CD4-positive, alpha-beta memory T cell (primary cell): ENCODE measurements at regions not wholly inside any gene's neighbourhood (a gene's known extent, or its start where the extent isn't known, plus 50 kb on each side); places are given as distances from the start of the nearest gene placed in this dataset.

Source experiments
- CTCF ChIA-PET: fragments of 350-600 bp; sonication (Branson Sonifier 250); formaldehyde crosslinking; loops from one replicate; lab custom pipeline; 2021; ENCODE audit warnings: inconsistent platforms; ENCODE audit not compliant: partially characterized antibody; lab: Charles Lee
- POLR2A ChIA-PET: fragments of 350-600 bp; sonication (Branson Sonifier 250); formaldehyde crosslinking; loops from one replicate; lab custom pipeline; 2021; ENCODE audit not compliant: partially characterized antibody; lab: Charles Lee
- DNase-seq, 5 donors: peaks; one replicate each; pipeline versions ENCODE4 v3.0.0 to v3.0.0-alpha.2; 2020 to 2022; ENCODE audit warnings: mixed read lengths in 1 of 5
- H3K27ac ChIP-seq: one replicate; pipeline ENCODE4 v1.7.0; 2013; ENCODE audit warnings: low read depth, low read length
- H3K27me3 ChIP-seq: 2 replicates; pipeline ENCODE4 v1.7.0; 2013; ENCODE audit warnings: mild to moderate bottlenecking, low read length, moderate library complexity; ENCODE audit not compliant: insufficient read depth
- H3K36me3 ChIP-seq: 2 replicates; pipeline ENCODE4 v1.7.0; 2013; ENCODE audit warnings: mild to moderate bottlenecking, low read length, moderate library complexity; ENCODE audit not compliant: insufficient read depth
- H3K4me1 ChIP-seq: 2 replicates; pipeline ENCODE4 v1.7.0; 2013; ENCODE audit warnings: mild to moderate bottlenecking, low read length, moderate library complexity; ENCODE audit not compliant: insufficient read depth
- H3K4me3 ChIP-seq, 2 donors: one replicate each; pipeline ENCODE4 v1.7.0; 2013; ENCODE audit warnings: low read length in 2 of 2, mild to moderate bottlenecking in 1 of 2
- H3K9me3 ChIP-seq, 2 donors: one replicate each; pipeline ENCODE4 v1.7.0; 2013; ENCODE audit warnings: low read length in 2 of 2, control low read depth in 1 of 2; ENCODE audit not compliant: control insufficient read depth in 1 of 2
- H3K27ac Mint-ChIP-seq, 7 donors: one replicate each; pipeline ENCODE4 v1.8.0; 2020 to 2021; ENCODE audit warnings: mixed read lengths in 7 of 7, mild to moderate bottlenecking in 6 of 7, inconsistent platforms in 3 of 7, moderate library complexity in 3 of 7
- H3K27me3 Mint-ChIP-seq, 2 donors: one replicate each; pipeline ENCODE4 v1.8.0; 2020 to 2021; ENCODE audit warnings: mixed read lengths in 2 of 2
- H3K36me3 Mint-ChIP-seq, 2 donors: one replicate each; pipeline ENCODE4 v1.8.0; 2020 to 2021; ENCODE audit warnings: mixed read lengths in 2 of 2, inconsistent platforms in 1 of 2, mild to moderate bottlenecking in 1 of 2
- H3K4me1 Mint-ChIP-seq, 4 donors: one replicate each; pipeline ENCODE4 v1.8.0; 2020 to 2021; ENCODE audit warnings: mixed read lengths in 4 of 4, mild to moderate bottlenecking in 1 of 4
- H3K4me3 Mint-ChIP-seq, 8 donors: one replicate each; pipeline ENCODE4 v1.8.0; 2020 to 2021; ENCODE audit warnings: mixed read lengths in 8 of 8, mild to moderate bottlenecking in 7 of 8, moderate library complexity in 6 of 8, inconsistent platforms in 3 of 8
- H3K9me3 Mint-ChIP-seq, 8 donors: one replicate each; pipeline ENCODE4 v1.8.0; 2020 to 2021; ENCODE audit warnings: mixed read lengths in 8 of 8, mild to moderate bottlenecking in 5 of 8, inconsistent platforms in 3 of 8, moderate library complexity in 1 of 8
- intact Hi-C: fragments of 100-400 bp; cut with micrococcal nuclease; formaldehyde crosslinking; loops from one replicate; pipeline ENCODE4 v1.15.1; 2023

GRCh38 chr9:86783884-86784283, 163.4 kb downstream of the GAS1 start:
- no peaks in the 10 kb centered on the region for H3K36me3 Mint-ChIP-seq
- Histone ChIP-seq H3K27ac (no peak overlapping the region), H3K4me3 (no peak overlapping the region), H3K4me1 (no peaks in the 10 kb centered on the region), H3K27me3 (no peaks in the 10 kb centered on the region), H3K36me3 (no peaks in the 10 kb centered on the region), H3K9me3 (no peaks in the 10 kb centered on the region)
- peaks cover 3 to 9% of the 10 kb centered on the region in 2 donors for H3K27me3 Mint-ChIP-seq
- ChIA-PET POLR2A (no interaction called here), CTCF (no interaction called here)
- intact Hi-C loops, result no loop called here
- no peak overlapping the region for H3K4me3 Mint-ChIP-seq
- H3K27ac Mint-ChIP-seq, result no peak overlapping the region
- no peaks in the 10 kb centered on the region for H3K4me1 Mint-ChIP-seq
- DNase-seq, result no peak
- H3K9me3 Mint-ChIP-seq, result peaks cover 0 to 2% (median 0%) of the 10 kb centered on the region in 8 donors

GRCh38 chr9:86782831-86783230, 164.5 kb downstream of the GAS1 start:
- no peaks in the 10 kb centered on the region for H3K4me1 Mint-ChIP-seq
- H3K36me3 Mint-ChIP-seq, result no peaks in the 10 kb centered on the region
- CTCF ChIA-PET, result no interaction called here
- no peaks in the 10 kb centered on the region for H3K9me3 ChIP-seq
- H3K27ac Mint-ChIP-seq, result no peak overlapping the region
- POLR2A ChIA-PET, result no interaction called here
- no peaks in the 10 kb centered on the region for H3K36me3 ChIP-seq
- no peak overlapping the region for H3K4me3 ChIP-seq
- no peak for DNase-seq
- H3K4me1 ChIP-seq, result no peaks in the 10 kb centered on the region
- H3K27ac ChIP-seq, result no peak overlapping the region
- peaks cover 0 to 2% (median 0%) of the 10 kb centered on the region in 8 donors for H3K9me3 Mint-ChIP-seq
- H3K4me3 Mint-ChIP-seq, result no peak overlapping the region
- H3K27me3 Mint-ChIP-seq, result peaks cover 3 to 10% of the 10 kb centered on the region in 2 donors
- H3K27me3 ChIP-seq, result no peaks in the 10 kb centered on the region
- intact Hi-C loops, result no loop called here

- Histone ChIP-seq H3K4me1 (no peaks in the 10 kb centered on the region), H3K27me3 (no peaks in the 10 kb centered on the region)
- no peaks in the 10 kb centered on the region for H3K9me3 Mint-ChIP-seq
These were observed 168.5 kb downstream of the GAS1 start for GRCh38 chr9:86778761-86779160.

GRCh38 chr9:86775718-86776117, 171.6 kb downstream of the GAS1 start:
- no peaks in the 10 kb centered on the region for H3K4me1 ChIP-seq
- no peaks in the 10 kb centered on the region for H3K27me3 ChIP-seq
- intact Hi-C loops, result no loop called here
- no peaks in the 10 kb centered on the region for H3K9me3 ChIP-seq
- H3K4me3 Mint-ChIP-seq, result no peak overlapping the region
- H3K36me3 ChIP-seq, result no peaks in the 10 kb centered on the region
- DNase-seq, result no peak
- peaks cover 0 to 2% of the 10 kb centered on the region in 2 donors for H3K27me3 Mint-ChIP-seq
- H3K9me3 Mint-ChIP-seq, result no peaks in the 10 kb centered on the region
- POLR2A ChIA-PET, result no interaction called here
- no peaks in the 10 kb centered on the region for H3K36me3 Mint-ChIP-seq
- H3K4me3 ChIP-seq, result no peak overlapping the region
- CTCF ChIA-PET, result no interaction called here
- no peak overlapping the region for H3K27ac Mint-ChIP-seq
- H3K4me1 Mint-ChIP-seq, result no peaks in the 10 kb centered on the region
- no peak overlapping the region for H3K27ac ChIP-seq

More at GRCh38 chr9:86778761-86779160, 168.5 kb downstream of the GAS1 start:
- H3K36me3 ChIP-seq, result no peaks in the 10 kb centered on the region
- no peak for DNase-seq
- H3K9me3 ChIP-seq, result no peaks in the 10 kb centered on the region
- intact Hi-C loops, result no loop called here
- Mint-ChIP-seq H3K36me3 (no peaks in the 10 kb centered on the region), H3K27ac (no peak overlapping the region), H3K4me3 (no peak overlapping the region), H3K27me3 (peaks cover 3 to 10% of the 10 kb centered on the region in 2 donors), H3K4me1 (no peaks in the 10 kb centered on the region)
- CTCF ChIA-PET, result no interaction called here
- POLR2A ChIA-PET, result no interaction called here
- H3K4me3 ChIP-seq, result no peak overlapping the region
- H3K27ac ChIP-seq, result no peak overlapping the region

GRCh38 chr9:86774116-86774515, 173.2 kb downstream of the GAS1 start:
- H3K4me3 Mint-ChIP-seq, result no peak overlapping the region
- Histone ChIP-seq H3K9me3 (no peaks in the 10 kb centered on the region), H3K36me3 (no peaks in the 10 kb centered on the region), H3K27ac (no peak overlapping the region), H3K4me1 (no peaks in the 10 kb centered on the region), H3K4me3 (no peak overlapping the region), H3K27me3 (no peaks in the 10 kb centered on the region)
- ChIA-PET CTCF (no interaction called here), POLR2A (no interaction called here)
- intact Hi-C loops, result no loop called here
- H3K27me3 Mint-ChIP-seq, result peaks cover 0 to 2% of the 10 kb centered on the region in 2 donors
- H3K4me1 Mint-ChIP-seq, result no peaks in the 10 kb centered on the region
- no peaks in the 10 kb centered on the region for H3K9me3 Mint-ChIP-seq
- H3K36me3 Mint-ChIP-seq, result no peaks in the 10 kb centered on the region
- H3K27ac Mint-ChIP-seq, result no peak overlapping the region
- DNase-seq, result no peak

GRCh38 chr9:86773422-86773945, 173.8 kb downstream of the GAS1 start:
- H3K4me1 ChIP-seq, result no peaks in the 10 kb centered on the region
- Mint-ChIP-seq H3K27me3 (peaks cover 0 to 2% of the 10 kb centered on the region in 2 donors), H3K9me3 (no peaks in the 10 kb centered on the region), H3K27ac (no peak overlapping the region), H3K4me1 (no peaks in the 10 kb centered on the region), H3K36me3 (no peaks in the 10 kb centered on the region), H3K4me3 (no peak overlapping the region)
- H3K9me3 ChIP-seq, result no peaks in the 10 kb centered on the region
- intact Hi-C loops, result no loop called here
- no peak overlapping the region for H3K4me3 ChIP-seq
- no peak for DNase-seq
- no peaks in the 10 kb centered on the region for H3K27me3 ChIP-seq
- no peaks in the 10 kb centered on the region for H3K36me3 ChIP-seq
- no peak overlapping the region for H3K27ac ChIP-seq
- ChIA-PET POLR2A (no interaction called here), CTCF (no interaction called here)

- intact Hi-C loops, result no loop called here
- Mint-ChIP-seq H3K27me3 (peaks cover 0 to 2% of the 10 kb centered on the region in 2 donors), H3K9me3 (no peaks in the 10 kb centered on the region), H3K27ac (no peak overlapping the region), H3K4me1 (no peaks in the 10 kb centered on the region), H3K36me3 (no peaks in the 10 kb centered on the region), H3K4me3 (no peak overlapping the region)
- Histone ChIP-seq H3K27ac (no peak overlapping the region), H3K4me3 (no peak overlapping the region), H3K4me1 (no peaks in the 10 kb centered on the region), H3K27me3 (no peaks in the 10 kb centered on the region), H3K9me3 (no peaks in the 10 kb centered on the region), H3K36me3 (no peaks in the 10 kb centered on the region)
- no peak for DNase-seq
- ChIA-PET POLR2A (no interaction called here), CTCF (no interaction called here)
These were observed 174.7 kb downstream of the GAS1 start for GRCh38 chr9:86772635-86772993.
